PC-9 (cell line): ENCODE measurements at regions not wholly inside any gene's neighbourhood (a gene's known extent, or its start where the extent isn't known, plus 50 kb on each side); places are given as distances from the start of the nearest gene placed in this dataset.

Source experiments
- BruUV-seq: library from RNA; stranded (reverse); fragments of 400-500 nt; replicated peaks from 2 replicates; lab custom pipeline; 2021; lab: Mats Ljungman, UMichigan
- CTCF ChIA-PET: fragments of 300-600 bp; sonication (Branson Sonifier 250); formaldehyde crosslinking; loops from one replicate; lab custom pipeline; 2022; ENCODE audit warnings: antibody characterized with exemption; lab: Charles Lee
- POLR2A ChIA-PET: fragments of 300-600 bp; sonication (Branson Sonifier 250); formaldehyde crosslinking; loops from one replicate; lab custom pipeline; 2022; ENCODE audit warnings: antibody characterized with exemption; ENCODE audit not compliant: unreplicated experiment; lab: Charles Lee
- DNase-seq, 2 experiments: peaks; one replicate each; pipeline versions ENCODE4 v3.0.0 to v3.0.0-alpha.2; 2015 to 2022; ENCODE audit warnings: mixed read lengths in 1 of 2
- H2AFZ ChIP-seq: fragments of 200-600 bp; sonication (generic); 2 replicates; pipeline ENCODE4 v1.8.1; 2017; ENCODE audit warnings: antibody characterized with exemption
- H3F3A ChIP-seq: fragments of 200-600 bp; sonication (generic); 2 replicates; pipeline ENCODE4 v1.8.1; 2017; ENCODE audit warnings: antibody characterized with exemption, mild to moderate bottlenecking, low read depth; ENCODE audit not compliant: insufficient read depth
- H3K27ac ChIP-seq: fragments of 200-600 bp; sonication (generic); 2 replicates; pipeline ENCODE4 v1.6.1; 2016; ENCODE audit warnings: mixed run types
- H3K27me3 ChIP-seq: fragments of 200-600 bp; sonication (generic); 2 replicates; pipeline ENCODE4 v1.6.1; 2016; ENCODE audit warnings: low read depth, mixed run types; ENCODE audit not compliant: insufficient read depth
- H3K36me3 ChIP-seq: fragments of 200-600 bp; sonication (generic); 2 replicates; pipeline ENCODE4 v1.6.1; 2016; ENCODE audit warnings: low read depth, mixed run types
- H3K4me1 ChIP-seq: fragments of 200-600 bp; sonication (generic); replicated peaks from 2 replicates; pipeline ENCODE4 v1.6.1; 2016; ENCODE audit warnings: mixed run types; ENCODE audit not compliant: insufficient read depth
- H3K4me2 ChIP-seq: fragments of 200-600 bp; sonication (generic); 2 replicates; pipeline ENCODE4 v1.6.1; 2017; ENCODE audit warnings: mixed run types
- H3K4me3 ChIP-seq: fragments of 200-600 bp; sonication (generic); 2 replicates; pipeline ENCODE4 v1.6.1; 2016; ENCODE audit warnings: mixed run types
- H3K79me2 ChIP-seq: fragments of 200-600 bp; sonication (generic); 2 replicates; pipeline ENCODE4 v1.6.1; 2017; ENCODE audit warnings: low read depth, mixed run types
- H3K9me2 ChIP-seq: fragments of 200-600 bp; sonication (generic); 2 replicates; pipeline ENCODE4 v1.8.1; 2017; ENCODE audit warnings: mild to moderate bottlenecking; ENCODE audit not compliant: insufficient read depth
- H3K9me3 ChIP-seq: fragments of 200-600 bp; sonication (generic); 2 replicates; pipeline ENCODE4 v1.8.1; 2016; ENCODE audit warnings: low read depth; ENCODE audit not compliant: insufficient read depth
- H4K20me1 ChIP-seq: fragments of 200-600 bp; sonication (generic); 2 replicates; pipeline ENCODE4 v1.8.1; 2017; ENCODE audit not compliant: insufficient read depth
- EZH2 ChIP-seq: fragments of 200-600 bp; sonication (generic); IDR thresholded peaks from 2 replicates; pipeline ENCODE4 v1.8.0; 2017; ENCODE audit warnings: antibody characterized with exemption, low read depth
- intact Hi-C: fragments of 100-400 bp; cut with micrococcal nuclease; formaldehyde crosslinking; loops from one replicate; pipeline ENCODE4 v1.10.0; 2022; ENCODE audit not compliant: unreplicated experiment
- TF ChIP-seq, protein P1 (sequence below): fragments of 200-600 bp; sonication (generic); conservative IDR thresholded peaks from 2 replicates; pipeline ENCODE4 v1.6.1; 2017; ENCODE audit warnings: mixed run types, antibody characterized with exemption, mild to moderate bottlenecking, moderate library complexity

DNA sequence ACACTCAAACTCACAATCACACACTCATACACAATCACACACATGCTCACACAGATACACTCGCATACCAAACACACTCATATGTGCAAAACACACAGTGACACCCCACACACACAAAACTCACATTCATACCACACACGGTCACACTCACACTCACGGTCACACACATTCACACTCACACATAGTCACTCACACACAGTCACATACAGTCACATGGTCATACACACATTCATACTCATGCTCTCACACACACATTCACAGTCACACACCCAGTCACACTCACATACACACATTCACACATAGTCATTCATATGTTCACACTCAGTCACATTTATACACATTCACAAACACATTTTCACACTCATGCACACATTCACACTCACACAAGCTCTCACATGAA is 296.0 kb upstream of the RNF32 start:
- Histone ChIP-seq H3K4me3 (no peak overlapping the region), H3K27ac (no peak overlapping the region), H3K9me2 (no peaks in the 10 kb centered on the region), H4K20me1 (no peaks in the 10 kb centered on the region; the same call in 1 of the 2 replicates), H3K36me3 (no peaks in the 10 kb centered on the region), H3K79me2 (no peaks in the 10 kb centered on the region), H3F3A (peaks cover 8% of the 10 kb centered on the region; the same call in 1 of the 2 replicates), H3K27me3 (peaks cover 100% of the 10 kb centered on the region), H3K9me3 (peaks cover 8% of the 10 kb centered on the region), H2AFZ (no peak overlapping the region), H3K4me1 (no peaks in the 10 kb centered on the region), H3K4me2 (no peak overlapping the region)
- ChIA-PET POLR2A (no interaction called here), CTCF (no interaction called here)
- DNase-seq: no peak
- TF ChIP-seq EZH2: no peak
- TF ChIP-seq, protein P1, sequence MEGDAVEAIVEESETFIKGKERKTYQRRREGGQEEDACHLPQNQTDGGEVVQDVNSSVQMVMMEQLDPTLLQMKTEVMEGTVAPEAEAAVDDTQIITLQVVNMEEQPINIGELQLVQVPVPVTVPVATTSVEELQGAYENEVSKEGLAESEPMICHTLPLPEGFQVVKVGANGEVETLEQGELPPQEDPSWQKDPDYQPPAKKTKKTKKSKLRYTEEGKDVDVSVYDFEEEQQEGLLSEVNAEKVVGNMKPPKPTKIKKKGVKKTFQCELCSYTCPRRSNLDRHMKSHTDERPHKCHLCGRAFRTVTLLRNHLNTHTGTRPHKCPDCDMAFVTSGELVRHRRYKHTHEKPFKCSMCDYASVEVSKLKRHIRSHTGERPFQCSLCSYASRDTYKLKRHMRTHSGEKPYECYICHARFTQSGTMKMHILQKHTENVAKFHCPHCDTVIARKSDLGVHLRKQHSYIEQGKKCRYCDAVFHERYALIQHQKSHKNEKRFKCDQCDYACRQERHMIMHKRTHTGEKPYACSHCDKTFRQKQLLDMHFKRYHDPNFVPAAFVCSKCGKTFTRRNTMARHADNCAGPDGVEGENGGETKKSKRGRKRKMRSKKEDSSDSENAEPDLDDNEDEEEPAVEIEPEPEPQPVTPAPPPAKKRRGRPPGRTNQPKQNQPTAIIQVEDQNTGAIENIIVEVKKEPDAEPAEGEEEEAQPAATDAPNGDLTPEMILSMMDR: no peak
- no TSS peak for BruUV-seq
- intact Hi-C loops: no loop called here

DNA sequence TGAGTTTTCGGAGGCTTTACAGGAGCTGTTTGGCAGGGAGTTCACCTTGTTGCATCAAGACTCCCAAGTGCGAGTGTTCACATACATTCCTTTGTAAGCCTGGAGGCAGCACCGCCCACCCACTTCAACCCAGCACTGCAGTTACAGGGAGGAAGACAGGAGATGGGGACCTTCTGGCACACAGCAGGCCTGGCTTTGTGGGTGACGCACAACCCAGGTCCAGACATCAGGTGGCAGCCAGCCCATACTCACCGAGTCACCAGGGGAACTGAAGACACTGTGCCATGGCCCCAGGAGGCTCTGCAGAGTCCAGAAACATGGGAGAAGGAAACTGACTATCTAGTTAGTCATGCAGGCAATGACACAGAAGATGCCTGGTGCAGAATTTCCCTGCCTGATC is 305.9 kb upstream of the RNF32 start:
- ChIA-PET CTCF (no interaction called here), POLR2A (no interaction called here)
- no peaks in the 10 kb centered on the region for H3K4me1 ChIP-seq
- no peak overlapping the region for H3K27ac ChIP-seq
- TF ChIP-seq EZH2: no peak
- TF ChIP-seq, protein P1: no peak
- H3K36me3 ChIP-seq: no peaks in the 10 kb centered on the region
- intact Hi-C loops: no loop called here
- no peaks in the 10 kb centered on the region for H3K9me2 ChIP-seq
- H4K20me1 ChIP-seq: no peaks in the 10 kb centered on the region
- BruUV-seq: no TSS peak
- H3K4me3 ChIP-seq: no peak overlapping the region
- no peaks in the 10 kb centered on the region for H3K9me3 ChIP-seq
- H3K4me2 ChIP-seq: no peak overlapping the region
- DNase-seq: no peak
- no peaks in the 10 kb centered on the region for H3F3A ChIP-seq
- H3K79me2 ChIP-seq: no peaks in the 10 kb centered on the region
- H3K27me3 ChIP-seq: peaks cover 91% of the 10 kb centered on the region
- H2AFZ ChIP-seq: no peak overlapping the region

DNA sequence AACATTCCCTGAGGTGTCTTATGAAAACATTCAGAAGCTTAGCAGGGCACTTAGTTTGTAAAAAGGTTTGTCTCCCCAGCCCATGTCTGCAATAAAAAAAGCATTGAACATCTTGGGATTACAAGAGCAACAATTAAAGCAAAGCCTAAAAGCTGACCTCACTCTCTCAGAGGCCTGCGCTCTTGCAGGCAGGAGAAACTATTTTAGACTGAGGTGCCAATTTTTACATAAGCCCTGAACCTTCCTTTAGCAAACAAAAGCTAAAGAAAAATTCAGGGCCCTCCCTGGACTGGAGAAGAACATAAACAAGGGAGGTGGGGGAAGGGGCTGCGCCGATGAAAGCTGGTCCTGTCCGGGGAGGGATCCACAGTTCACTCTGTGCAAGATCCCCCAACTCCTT is 312.7 kb upstream of the RNF32 start:
- peaks cover 90% of the 10 kb centered on the region for H3K27me3 ChIP-seq
- no peaks in the 10 kb centered on the region for H4K20me1 ChIP-seq
- H3K36me3 ChIP-seq: no peaks in the 10 kb centered on the region
- ChIA-PET CTCF (no interaction called here), POLR2A (no interaction called here)
- TF ChIP-seq, protein P1: no peak
- TF ChIP-seq EZH2: no peak
- H3K4me2 ChIP-seq: no peak overlapping the region
- intact Hi-C loops: no loop called here
- no peak for DNase-seq
- no peak overlapping the region for H3K27ac ChIP-seq
- H3F3A ChIP-seq: no peaks in the 10 kb centered on the region
- no peaks in the 10 kb centered on the region for H3K4me1 ChIP-seq
- H3K79me2 ChIP-seq: no peaks in the 10 kb centered on the region
- no peak overlapping the region for H2AFZ ChIP-seq
- H3K9me3 ChIP-seq: no peaks in the 10 kb centered on the region
- no TSS peak for BruUV-seq
- no peaks in the 10 kb centered on the region for H3K9me2 ChIP-seq
- no peak overlapping the region for H3K4me3 ChIP-seq
